GM23338 (cell line): ENCODE measurements at regions not wholly inside any gene's neighbourhood (a gene's known extent, or its start where the extent isn't known, plus 50 kb on each side); places are given as distances from the start of the nearest gene placed in this dataset.

Source experiments
- ATAC-seq: fragments of 200-7000 bp; cut with Tn5 transposase; 3 replicates; pipeline ENCODE4 v1.9.1; 2020
- DNase-seq: peaks from one replicate; pipeline ENCODE4 v3.0.0-alpha.2; 2015; ENCODE audit warnings: low spot score
- H2AFZ ChIP-seq: fragments of 200-600 bp; sonication (generic); 2 replicates; pipeline ENCODE4 v1.8.0; 2016; ENCODE audit warnings: antibody characterized with exemption, mild to moderate bottlenecking, moderate library complexity
- H3F3A ChIP-seq: fragments of 200-600 bp; sonication (generic); replicated peaks from 2 replicates; pipeline ENCODE4 v1.8.0; 2017; ENCODE audit warnings: antibody characterized with exemption, mixed run types, low read depth
- H3K27ac ChIP-seq: fragments of 200-600 bp; sonication (generic); 2 replicates; pipeline ENCODE4 v1.6.1; 2016; ENCODE audit warnings: low read depth
- H3K27me3 ChIP-seq: fragments of 200-600 bp; sonication (generic); 2 replicates; pipeline ENCODE4 v1.8.0; 2016; ENCODE audit warnings: mild to moderate bottlenecking, mixed run types, moderate library complexity; ENCODE audit not compliant: insufficient read depth
- H3K36me3 ChIP-seq: fragments of 200-600 bp; sonication (generic); 2 replicates; pipeline ENCODE4 v1.8.0; 2016; ENCODE audit warnings: mild to moderate bottlenecking; ENCODE audit not compliant: insufficient read depth
- H3K4me1 ChIP-seq: fragments of 200-600 bp; sonication (generic); 2 replicates; pipeline ENCODE4 v1.8.0; 2016; ENCODE audit warnings: mild to moderate bottlenecking, moderate library complexity; ENCODE audit not compliant: insufficient read depth
- H3K4me2 ChIP-seq: fragments of 200-600 bp; sonication (generic); 2 replicates; pipeline ENCODE4 v1.7.1; 2017; ENCODE audit warnings: mixed run types
- H3K4me3 ChIP-seq: fragments of 200-600 bp; sonication (generic); 2 replicates; pipeline ENCODE4 v1.6.1; 2016; ENCODE audit warnings: mixed run types
- H3K79me2 ChIP-seq: fragments of 200-600 bp; sonication (generic); replicated peaks from 2 replicates; pipeline ENCODE4 v1.8.0; 2017; ENCODE audit warnings: mild to moderate bottlenecking; ENCODE audit not compliant: insufficient read depth
- H3K9me2 ChIP-seq: fragments of 200-600 bp; sonication (generic); 2 replicates; pipeline ENCODE4 v1.8.0; 2017; ENCODE audit not compliant: insufficient read depth
- H4K20me1 ChIP-seq: fragments of 200-600 bp; sonication (generic); replicated peaks from 2 replicates; pipeline ENCODE4 v1.8.0; 2017; ENCODE audit warnings: mild to moderate bottlenecking; ENCODE audit not compliant: insufficient read depth
- H3K27ac Mint-ChIP-seq: 2 replicates; pipeline ENCODE4 v1.8.0; 2020; ENCODE audit warnings: inconsistent platforms, mild to moderate bottlenecking, moderate library complexity, mixed read lengths
- H3K27me3 Mint-ChIP-seq: 3 replicates; pipeline ENCODE4 v1.8.0; 2022; ENCODE audit warnings: low read depth, mild to moderate bottlenecking, moderate library complexity, mixed read lengths, inconsistent platforms; ENCODE audit not compliant: insufficient read depth, poor library complexity
- H3K36me3 Mint-ChIP-seq: 3 replicates; pipeline ENCODE4 v1.8.0; 2021; ENCODE audit warnings: low read depth, mild to moderate bottlenecking, inconsistent platforms, moderate library complexity, mixed read lengths
- H3K4me1 Mint-ChIP-seq: 3 replicates; pipeline ENCODE4 v1.8.0; 2020; ENCODE audit warnings: mild to moderate bottlenecking, inconsistent platforms, mixed read lengths
- H3K4me3 Mint-ChIP-seq: 3 replicates; pipeline ENCODE4 v1.8.0; 2021; ENCODE audit warnings: moderate library complexity, mild to moderate bottlenecking, inconsistent platforms, mixed read lengths
- H3K9me3 Mint-ChIP-seq: 3 replicates; pipeline ENCODE4 v1.8.0; 2020; ENCODE audit warnings: moderate library complexity, mild to moderate bottlenecking, inconsistent platforms, mixed read lengths
- CREB1 ChIP-seq: fragments of 250-450 bp; sonication (Bioruptor Pico); IDR thresholded peaks from 2 replicates; pipeline ENCODE4 v1.5.0; 2020; ENCODE audit warnings: low read depth, mild to moderate bottlenecking, moderate library complexity
- CTCF ChIP-seq, 2 experiments: fragments of 200-600 bp in 1 of 2; sonication (generic) in 1 of 2; conservative IDR thresholded peaks; 2 replicates each; pipeline versions ENCODE4 v1.5.1 to v1.6.1; 2016 to 2017; ENCODE audit warnings: antibody characterized with exemption in 2 of 2, low read depth in 2 of 2, mild to moderate bottlenecking in 2 of 2, moderate library complexity in 1 of 2
- ETS1 ChIP-seq: IDR thresholded peaks from 2 replicates; pipeline ENCODE4 v1.6.1; 2016; ENCODE audit warnings: antibody characterized with exemption
- EZH2 ChIP-seq: fragments of 200-600 bp; sonication (generic); IDR thresholded peaks from one replicate; pipeline ENCODE4 v1.8.0; 2017; ENCODE audit warnings: antibody characterized with exemption, mild to moderate bottlenecking, low read depth; ENCODE audit not compliant: unreplicated experiment
- EZH2phosphoT487 ChIP-seq: fragments of 200-600 bp; sonication (generic); IDR thresholded peaks from one replicate; pipeline ENCODE4 v1.8.1; 2018; ENCODE audit warnings: antibody characterized with exemption; ENCODE audit not compliant: unreplicated experiment
- JUNB ChIP-seq: IDR thresholded peaks from one replicate; pipeline ENCODE4 v1.6.1; 2016; ENCODE audit warnings: antibody characterized with exemption; ENCODE audit not compliant: unreplicated experiment
- NANOG ChIP-seq: IDR thresholded peaks from 2 replicates; pipeline ENCODE4 v1.6.1; 2016; ENCODE audit warnings: antibody characterized with exemption, borderline replicate concordance
- POLR2AphosphoS5 ChIP-seq: IDR thresholded peaks from 2 replicates; pipeline ENCODE4 v1.6.1; 2016; ENCODE audit warnings: antibody characterized with exemption, low read depth
- REST ChIP-seq: IDR thresholded peaks from one replicate; pipeline ENCODE4 v1.6.1; 2018; ENCODE audit warnings: antibody characterized with exemption; ENCODE audit not compliant: unreplicated experiment
- STAT1 ChIP-seq: IDR thresholded peaks from one replicate; pipeline ENCODE4 v1.6.1; 2016; ENCODE audit warnings: antibody characterized with exemption; ENCODE audit not compliant: unreplicated experiment
- ZNF114 ChIP-seq: fragments of 250-450 bp; sonication (Bioruptor Pico); IDR thresholded peaks from 2 replicates; pipeline ENCODE4 v1.5.0; 2020; ENCODE audit warnings: mild to moderate bottlenecking, moderate library complexity
- ZNF331 ChIP-seq: fragments of 250-450 bp; sonication (Bioruptor Pico); IDR thresholded peaks from 2 replicates; pipeline ENCODE4 v1.5.0; 2020; ENCODE audit warnings: low read depth, mild to moderate bottlenecking, moderate library complexity
- ZNF462 ChIP-seq: fragments of 250-450 bp; sonication (Bioruptor Pico); IDR thresholded peaks from 2 replicates; pipeline ENCODE4 v1.5.0; 2020; ENCODE audit warnings: mild to moderate bottlenecking, moderate library complexity

GRCh38 chr13:55084630-55085029 is 2056.0 kb downstream of the OLFM4 start:
- Mint-ChIP-seq H3K36me3 (no peaks in the 10 kb centered on the region), H3K4me3 (no peak overlapping the region), H3K4me1 (peaks cover 5% of the 10 kb centered on the region; the same call in 2 of the 3 replicates), H3K9me3 (no peaks in the 10 kb centered on the region), H3K27me3 (no peaks in the 10 kb centered on the region), H3K27ac (no peak overlapping the region)
- H3K27me3 ChIP-seq: no peaks in the 10 kb centered on the region
- ATAC-seq: no peak
- no peaks in the 10 kb centered on the region for H4K20me1 ChIP-seq
- H3K27ac ChIP-seq: no peak overlapping the region
- no peaks in the 10 kb centered on the region for H3K4me1 ChIP-seq
- H2AFZ ChIP-seq: no peak overlapping the region
- no peak overlapping the region for H3K4me2 ChIP-seq
- H3K79me2 ChIP-seq: no peaks in the 10 kb centered on the region
- no peaks in the 10 kb centered on the region for H3K36me3 ChIP-seq
- no peaks in the 10 kb centered on the region for H3K9me2 ChIP-seq
- H3F3A ChIP-seq: no peaks in the 10 kb centered on the region; the same call in 1 of the 2 replicates
- TF ChIP-seq JUNB: no peak
- no peak for TF ChIP-seq NANOG
- no peak for TF ChIP-seq EZH2phosphoT487
- no peak for TF ChIP-seq ZNF331 (CRISPR knock-in tag)
- no peak for TF ChIP-seq ZNF114 (CRISPR knock-in tag)
- TF ChIP-seq ZNF462: no peak
- no peak for TF ChIP-seq ETS1
- no peak for TF ChIP-seq STAT1
- no peak for TF ChIP-seq CTCF (conservative IDR thresholded peaks at IDR 0.05; ENCODE audit: low read depth in 2 of 2)
- no peak for TF ChIP-seq CREB1
- no peak for TF ChIP-seq POLR2AphosphoS5
- no peak for TF ChIP-seq REST
- TF ChIP-seq EZH2: no peak
- DNase-seq: no peak
- H3K4me3 ChIP-seq: no peak overlapping the region
